ENCODE measurements at regions not wholly inside any gene's neighbourhood (a gene's known extent, or its start where the extent isn't known, plus 50 kb on each side); places are given as distances from the start of the nearest gene placed in this dataset.
"Not testable (repeated sequence)": the region's sequence is repeated elsewhere in the genome, so short reads cannot be mapped to it uniquely, and the experiment has no call there.

DNA sequence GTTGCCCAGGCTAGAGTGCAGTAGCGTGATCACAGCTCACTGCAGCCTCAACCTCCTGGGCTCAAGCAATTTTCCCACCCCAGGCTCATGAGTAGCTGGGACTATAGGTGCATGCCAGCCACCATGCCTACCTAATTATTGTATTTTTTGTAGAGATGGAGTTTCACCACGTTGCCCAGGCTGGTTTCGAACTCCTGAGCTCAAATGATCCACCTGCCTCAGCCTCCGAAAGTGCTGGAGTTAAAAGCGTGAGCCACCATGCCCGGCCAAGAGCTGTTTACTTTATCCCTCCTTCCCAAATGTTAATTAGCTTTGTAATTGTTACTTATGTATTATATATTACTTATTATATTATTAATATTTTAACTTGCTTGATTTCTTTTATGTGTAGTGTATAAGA, 70.1 kb upstream of the TPTE start:
- H3K4me3 ChIP-seq (replicated peaks; ENCODE audit: low read depth, low read length); DNase-seq (ENCODE audit: low read depth): not testable (repeated sequence)

DNA sequence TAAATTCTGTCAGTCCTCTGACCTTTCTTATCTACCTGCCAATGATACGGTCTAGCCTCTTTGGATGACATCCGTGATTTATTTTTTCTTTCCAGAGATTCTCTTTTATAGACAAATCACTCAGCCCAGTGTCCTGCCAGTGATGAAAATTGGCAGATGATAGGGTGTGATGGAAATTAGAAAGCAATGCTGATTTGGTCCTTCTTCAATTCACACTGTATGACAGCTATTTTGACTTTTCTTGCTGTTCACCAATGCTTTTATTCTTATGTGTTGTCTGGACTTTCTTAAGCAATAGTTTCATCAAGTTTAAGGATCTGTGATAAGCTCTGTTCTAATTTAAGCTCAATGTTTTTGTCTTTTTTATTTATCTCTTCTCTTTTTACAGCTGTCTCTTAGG, 63.6 kb upstream of the TPTE start:
- DNase-seq (ENCODE audit: low read depth); H3K4me3 ChIP-seq (replicated peaks; ENCODE audit: low read depth, low read length): not testable (repeated sequence)

DNA sequence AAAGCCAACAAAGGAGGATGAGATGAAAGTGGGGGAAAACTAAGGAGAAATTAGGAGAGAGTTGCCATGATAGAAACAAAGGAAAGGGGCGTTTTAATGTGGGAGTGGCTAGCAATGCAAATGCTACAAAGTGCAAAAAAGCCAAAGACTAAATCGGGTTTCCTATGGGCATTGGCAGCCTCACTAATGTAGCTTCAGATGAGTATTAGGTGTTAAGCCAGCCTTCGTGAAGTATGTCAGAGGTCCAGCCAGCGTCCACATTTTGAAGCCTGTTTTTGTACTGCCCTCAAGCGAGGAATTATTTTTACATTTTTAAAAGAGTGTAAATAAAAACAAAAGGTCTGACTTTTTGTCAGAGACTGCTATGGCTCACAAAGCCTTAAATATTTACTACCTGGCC, 60.4 kb upstream of the TPTE start:
- H3K4me3 ChIP-seq (replicated peaks; ENCODE audit: low read depth, low read length); DNase-seq (ENCODE audit: low read depth): not testable (repeated sequence)

DNA sequence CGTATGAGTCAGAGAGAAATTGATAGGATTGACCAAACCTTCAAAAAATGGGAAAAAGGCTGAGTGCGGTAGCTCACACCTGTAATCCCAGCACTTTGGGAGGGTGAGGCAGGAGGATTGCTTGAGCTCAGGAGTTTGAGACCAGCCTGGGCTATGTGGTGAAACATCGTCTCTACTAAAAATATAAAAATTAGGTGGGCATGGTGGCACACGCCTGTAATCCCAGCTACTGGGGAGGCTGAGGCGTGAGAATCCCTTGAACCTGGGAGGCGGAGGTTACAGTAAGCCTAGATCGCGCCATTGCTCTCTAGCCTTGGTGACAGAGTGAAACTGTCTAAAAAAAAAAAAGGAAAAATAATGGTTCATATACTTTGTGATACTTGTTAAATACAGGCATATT, 59.9 kb upstream of the TPTE start:
- DNase-seq (ENCODE audit: low read depth); H3K4me3 ChIP-seq (replicated peaks; ENCODE audit: low read depth, low read length): not testable (repeated sequence)

DNA sequence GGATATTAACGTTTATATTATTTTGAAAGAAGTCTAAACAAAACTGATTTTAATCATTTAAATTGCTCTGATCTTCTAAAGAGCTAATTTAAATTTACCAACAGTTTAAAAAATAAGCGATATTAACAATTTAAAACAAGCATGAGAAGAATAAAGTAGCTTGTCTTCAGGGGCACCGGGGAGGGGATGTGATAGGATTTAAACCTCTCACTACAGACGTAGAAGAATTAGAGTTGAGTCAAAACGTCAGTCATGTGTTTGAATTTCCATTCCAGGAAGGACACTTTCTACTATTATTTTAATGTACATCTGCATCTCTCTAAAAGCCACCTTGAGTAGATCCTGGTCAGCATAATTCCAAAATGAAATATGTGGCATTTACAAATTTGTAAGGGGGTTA, 58.2 kb upstream of the TPTE start:
- no peak for DNase-seq (ENCODE audit: low read depth)
- H3K4me3 ChIP-seq (replicated peaks; ENCODE audit: low read depth, low read length) = no peak overlapping the region

DNA sequence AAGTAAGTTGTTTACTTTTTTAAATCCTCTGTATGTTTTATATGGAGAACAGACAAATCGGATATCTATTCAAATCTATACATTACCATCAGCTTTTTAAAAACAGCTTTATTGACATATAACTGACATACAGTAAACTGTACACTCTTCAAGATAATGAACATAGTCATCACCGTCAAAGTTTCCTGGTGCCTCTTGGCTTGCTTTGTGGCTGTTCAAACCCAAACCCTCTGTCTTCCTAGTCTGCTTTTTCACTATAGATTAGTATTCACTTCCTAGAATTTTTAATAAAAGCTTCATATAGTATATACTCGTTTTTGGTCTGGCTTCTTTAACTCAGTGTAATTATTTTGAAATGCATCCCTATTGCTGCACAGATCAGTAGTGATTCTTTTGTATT, 56.4 kb upstream of the TPTE start:
- no peak overlapping the region for H3K4me3 ChIP-seq (replicated peaks; ENCODE audit: low read depth, low read length)
- TF ChIP-seq, protein P1, sequence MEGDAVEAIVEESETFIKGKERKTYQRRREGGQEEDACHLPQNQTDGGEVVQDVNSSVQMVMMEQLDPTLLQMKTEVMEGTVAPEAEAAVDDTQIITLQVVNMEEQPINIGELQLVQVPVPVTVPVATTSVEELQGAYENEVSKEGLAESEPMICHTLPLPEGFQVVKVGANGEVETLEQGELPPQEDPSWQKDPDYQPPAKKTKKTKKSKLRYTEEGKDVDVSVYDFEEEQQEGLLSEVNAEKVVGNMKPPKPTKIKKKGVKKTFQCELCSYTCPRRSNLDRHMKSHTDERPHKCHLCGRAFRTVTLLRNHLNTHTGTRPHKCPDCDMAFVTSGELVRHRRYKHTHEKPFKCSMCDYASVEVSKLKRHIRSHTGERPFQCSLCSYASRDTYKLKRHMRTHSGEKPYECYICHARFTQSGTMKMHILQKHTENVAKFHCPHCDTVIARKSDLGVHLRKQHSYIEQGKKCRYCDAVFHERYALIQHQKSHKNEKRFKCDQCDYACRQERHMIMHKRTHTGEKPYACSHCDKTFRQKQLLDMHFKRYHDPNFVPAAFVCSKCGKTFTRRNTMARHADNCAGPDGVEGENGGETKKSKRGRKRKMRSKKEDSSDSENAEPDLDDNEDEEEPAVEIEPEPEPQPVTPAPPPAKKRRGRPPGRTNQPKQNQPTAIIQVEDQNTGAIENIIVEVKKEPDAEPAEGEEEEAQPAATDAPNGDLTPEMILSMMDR (IDR thresholded peaks at IDR 0.05; ENCODE audit: low read length, missing control alignments) = no peak
- no peak for DNase-seq (ENCODE audit: low read depth)

More for the DNA sequence above, 58.2 kb upstream of the TPTE start:
- TF ChIP-seq, protein P1 (IDR thresholded peaks at IDR 0.05; ENCODE audit: low read length, missing control alignments) = no peak

DNA sequence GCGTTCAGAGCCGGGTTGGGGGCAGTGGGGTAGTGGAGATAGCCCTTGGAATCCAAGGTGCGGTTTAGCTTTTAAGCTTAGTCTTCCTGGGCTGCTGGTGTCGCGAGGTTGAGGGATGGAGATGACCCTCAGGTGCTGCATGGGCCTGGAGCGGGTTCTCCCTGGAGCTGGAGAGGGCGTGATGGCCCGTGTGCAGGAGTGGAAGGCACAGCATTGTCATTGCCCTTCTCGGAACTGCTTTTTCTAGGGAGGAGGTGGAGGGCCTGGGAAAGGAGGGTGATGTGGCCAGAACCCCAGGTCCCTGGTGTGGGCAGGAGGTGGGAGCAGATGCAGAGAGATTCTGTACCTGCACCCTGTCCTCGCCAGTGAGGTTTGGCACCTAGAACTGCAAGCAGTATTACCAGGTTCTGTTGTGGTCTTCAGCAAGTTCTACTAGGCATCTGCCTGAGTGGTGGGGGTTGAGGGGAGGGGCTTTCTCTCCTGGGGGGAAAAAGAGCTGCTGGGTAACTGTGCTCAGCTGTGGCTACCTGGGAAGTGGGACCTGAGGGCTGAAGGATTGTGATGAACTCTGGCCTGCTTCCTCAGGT, 55.8 kb upstream of the TPTE start:
- not testable (repeated sequence) for H3K4me3 ChIP-seq (replicated peaks; ENCODE audit: low read depth, low read length); DNase-seq (ENCODE audit: low read depth)

DNA sequence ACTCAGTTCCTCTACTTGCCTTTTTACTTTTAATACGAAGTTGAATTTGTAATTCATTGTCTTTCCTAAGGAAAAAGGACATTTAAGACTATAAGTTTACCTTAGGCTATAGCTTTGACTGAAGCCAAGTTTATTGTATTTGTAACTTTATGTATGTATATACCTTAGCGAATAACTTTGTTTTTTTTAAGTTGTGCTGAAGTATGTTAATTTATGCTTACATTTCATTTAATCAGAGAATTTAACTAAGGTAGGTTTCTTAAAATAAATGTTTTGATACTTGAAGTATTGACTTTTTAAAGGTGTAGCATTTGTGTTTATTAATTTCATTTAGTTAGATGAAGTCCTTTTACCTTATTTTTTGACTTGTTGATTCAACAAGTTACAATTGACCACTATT, 55.2 kb upstream of the TPTE start:
- TF ChIP-seq, protein P1 (IDR thresholded peaks at IDR 0.05; ENCODE audit: low read length, missing control alignments) = no peak
- no peak overlapping the region for H3K4me3 ChIP-seq (replicated peaks; ENCODE audit: low read depth, low read length)
- no peak for DNase-seq (ENCODE audit: low read depth)
